Endothelial cell of umbilical vein (primary cell): ENCODE measurements at regions not wholly inside any gene's neighbourhood (a gene's known extent, or its start where the extent isn't known, plus 50 kb on each side); places are given as distances from the start of the nearest gene placed in this dataset.

Source experiments
- BruUV-seq: library from RNA; stranded (reverse); fragments of 400-500 nt; replicated peaks from 2 replicates; lab custom pipeline; 2021; lab: Mats Ljungman, UMichigan
- CTCF ChIA-PET: fragments of 300-600, 350-600 bp; sonication (Branson Sonifier 250); formaldehyde crosslinking; loops from one replicate; lab custom pipeline; 2021; ENCODE audit warnings: antibody characterized with exemption, inconsistent platforms; lab: Charles Lee
- POLR2A ChIA-PET: fragments of 300-600, 350-600 bp; sonication (Branson Sonifier 250); formaldehyde crosslinking; loops from one replicate; lab custom pipeline; 2021; ENCODE audit warnings: antibody characterized with exemption, inconsistent platforms; lab: Charles Lee
- DNase-seq: peaks from one replicate; pipeline ENCODE4 v3.0.0-alpha.2; 2011; ENCODE audit warnings: low read depth, low spot score
- FAIRE-seq: peaks from 2 replicates; lab custom pipeline; 2011; peaks lifted over from hg19 to GRCh38; lab: Jason Lieb, UNC
- H2AFZ ChIP-seq: 2 replicates; pipeline ENCODE4 v1.6.0; 2012; ENCODE audit warnings: low read depth, low read length, control low read depth, inconsistent platforms
- H3K27ac ChIP-seq: 2 replicates; pipeline ENCODE4 v1.5.1; 2011; ENCODE audit warnings: low read depth, mild to moderate bottlenecking, control low read depth, low read length, moderate library complexity; ENCODE audit not compliant: insufficient read depth
- H3K27me3 ChIP-seq, 2 experiments: 2 replicates each; pipeline versions ENCODE4 v1.6.0 to v1.6.1; 2011; ENCODE audit warnings: low read length in 2 of 2, mixed read lengths in 1 of 2; ENCODE audit not compliant: control insufficient read depth in 2 of 2, insufficient read depth in 2 of 2
- H3K36me3 ChIP-seq, 2 experiments: 2 replicates in 1 of 2; 3 replicates in 1 of 2; pipeline ENCODE4 v1.5.1; 2011; ENCODE audit warnings: low read length in 2 of 2, mild to moderate bottlenecking in 1 of 2, moderate library complexity in 1 of 2; ENCODE audit not compliant: control insufficient read depth in 2 of 2, insufficient read depth in 2 of 2; ENCODE audit errors: extremely low read depth in 1 of 2
- H3K4me1 ChIP-seq: 3 replicates; pipeline ENCODE4 v1.5.1; 2011; ENCODE audit warnings: mild to moderate bottlenecking, low read length; ENCODE audit not compliant: control insufficient read depth, insufficient read depth; ENCODE audit errors: extremely low read depth
- H3K4me2 ChIP-seq: 2 replicates; pipeline ENCODE4 v1.6.1; 2011; ENCODE audit warnings: low read length, control low read depth, mixed read lengths; ENCODE audit not compliant: insufficient read depth
- H3K4me3 ChIP-seq, 3 experiments: fragments of 200-600 bp in 1 of 3; sonication (generic), shearing (Covaris generic) in 1 of 3; replicated peaks in 1 of 3; 2 replicates each; pipeline ENCODE4 v1.5.1; 2011 to 2016; ENCODE audit warnings: control low read depth in 3 of 3, low read length in 3 of 3, mild to moderate bottlenecking in 2 of 3, inconsistent platforms in 1 of 3, low read depth in 1 of 3, moderate library complexity in 1 of 3; ENCODE audit not compliant: insufficient read depth in 1 of 3
- H3K79me2 ChIP-seq: 2 replicates; pipeline ENCODE4 v1.6.0; 2012; ENCODE audit warnings: low read length, inconsistent platforms; ENCODE audit not compliant: control insufficient read depth, insufficient read depth
- H3K9ac ChIP-seq: replicated peaks from 2 replicates; pipeline ENCODE3; 2011; ENCODE audit warnings: low read length, control low read depth; ENCODE audit not compliant: insufficient read depth; ENCODE audit errors: extremely low read depth
- H3K9me1 ChIP-seq: replicated peaks from 3 replicates; pipeline ENCODE4 v1.6.0; 2011; ENCODE audit warnings: mild to moderate bottlenecking, low read length; ENCODE audit not compliant: control insufficient read depth, insufficient read depth; ENCODE audit errors: extremely low read depth
- H3K9me3 ChIP-seq: replicated peaks from 2 replicates; pipeline ENCODE4 v1.5.1; 2012; ENCODE audit warnings: low read length, inconsistent platforms; ENCODE audit not compliant: control insufficient read depth, insufficient read depth
- H4K20me1 ChIP-seq: replicated peaks from 2 replicates; pipeline ENCODE3; 2011; ENCODE audit warnings: mild to moderate bottlenecking, low read length; ENCODE audit not compliant: control insufficient read depth, insufficient read depth; ENCODE audit errors: extremely low read depth
- EZH2 ChIP-seq: IDR thresholded peaks from 2 replicates; pipeline ENCODE4 v1.6.1; 2012; ENCODE audit warnings: borderline replicate concordance, low read depth, mild to moderate bottlenecking, moderate library complexity, low read length, inconsistent platforms; ENCODE audit not compliant: severe bottlenecking
- FOS ChIP-seq: IDR thresholded peaks from 2 replicates; pipeline ENCODE4 v1.6.1; 2011; ENCODE audit warnings: mild to moderate bottlenecking, low read length, moderate library complexity, borderline replicate concordance; ENCODE audit not compliant: insufficient read depth
- GATA2 ChIP-seq: IDR thresholded peaks from 2 replicates; pipeline ENCODE4 v1.7.0; 2011; ENCODE audit warnings: low read depth, mild to moderate bottlenecking, moderate library complexity, mixed read lengths, low read length; ENCODE audit not compliant: insufficient read length, insufficient read depth
- JUN ChIP-seq: IDR thresholded peaks from 2 replicates; pipeline ENCODE4 v1.6.1; 2011; ENCODE audit warnings: borderline replicate concordance, low read depth; ENCODE audit not compliant: insufficient read length, insufficient read depth
- MYC ChIP-seq: IDR thresholded peaks from one replicate; pipeline ENCODE4 v1.6.1; 2011; ENCODE audit warnings: mild to moderate bottlenecking, low read depth, low read length
- POLR2A ChIP-seq: IDR thresholded peaks from 2 replicates; pipeline ENCODE4 v1.6.1; 2012; ENCODE audit warnings: low read depth, mild to moderate bottlenecking, control low read depth, low read length
- POLR2AphosphoS5 ChIP-seq: IDR thresholded peaks from 2 replicates; pipeline ENCODE4 v1.6.1; 2012; ENCODE audit warnings: low read depth, mild to moderate bottlenecking, control low read depth, low read length, moderate library complexity; ENCODE audit not compliant: insufficient read depth
- dilution Hi-C: fragments of 300-500 bp; cut with MboI; formaldehyde crosslinking; loops from one replicate; pipeline ENCODE4 v1.15.0; 2019; ENCODE audit warnings: low sequenced_read_pairs; ENCODE audit not compliant: extremely low pct_ligation_motif_present
- intact Hi-C: fragments of 100-400 bp; cut with micrococcal nuclease; formaldehyde crosslinking; loops from one replicate; pipeline ENCODE4 v1.10.0; 2022
- TF ChIP-seq, protein P1 (sequence below), 2 donors: IDR thresholded peaks; 1 replicate in 1 of 2; 2 replicates in 1 of 2; pipeline ENCODE4 v1.5.1; 2011; ENCODE audit warnings: low read length in 2 of 2, mild to moderate bottlenecking in 2 of 2, moderate library complexity in 2 of 2, control low read depth in 1 of 2, inconsistent platforms in 1 of 2, low read depth in 1 of 2; ENCODE audit not compliant: insufficient read depth in 1 of 2; ENCODE audit errors: extremely low read depth in 1 of 2
- TF ChIP-seq, protein P2 (sequence below): IDR thresholded peaks from 2 replicates; pipeline ENCODE4 v1.6.1; 2011; ENCODE audit not compliant: insufficient read depth, insufficient read length

DNA sequence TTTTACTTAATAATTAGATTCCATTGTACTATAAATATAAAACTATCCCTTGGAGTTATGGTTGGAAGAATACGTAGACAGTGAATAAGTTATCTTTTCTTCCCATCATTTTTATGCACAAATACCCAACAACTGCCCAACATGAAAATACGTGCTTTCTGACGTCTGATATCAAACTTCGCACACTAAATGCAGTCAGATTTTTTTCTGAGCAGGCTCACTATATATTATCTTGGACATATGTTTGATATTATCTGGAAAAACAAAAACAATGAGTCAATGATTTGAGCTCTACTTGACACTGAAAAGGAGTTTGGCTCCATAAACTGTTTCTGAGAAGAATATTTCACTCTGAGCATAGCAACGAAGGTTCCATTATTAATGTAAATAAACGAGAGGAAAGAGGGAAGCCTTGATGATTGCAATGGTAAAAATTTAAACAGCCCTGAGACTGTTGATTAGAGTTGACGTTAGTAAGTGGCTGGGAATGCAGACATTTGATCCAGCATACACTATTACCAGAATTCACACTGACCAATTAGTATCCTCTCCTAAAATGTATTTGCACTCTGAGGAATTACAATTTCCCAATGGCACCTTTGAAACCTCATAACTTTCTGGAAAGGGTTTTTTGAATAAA lies 1090.0 kb downstream of the EPHA7 start:
- ChIA-PET POLR2A (no interaction called here), CTCF (interaction anchor here (0.6 kb wide), 1 partner anchor 70 kb away, joined by 3 read pairs; no protein-coding TSS in a partner anchor)
- Histone ChIP-seq H4K20me1 (no peaks in the 10 kb centered on the region), H3K4me2 (no peak overlapping the region), H3K9me1 (no peaks in the 10 kb centered on the region), H3K9ac (no peak overlapping the region), H3K9me3 (no peaks in the 10 kb centered on the region), H3K4me3 (no peak overlapping the region), H3K27ac (no peak overlapping the region), H3K36me3 (no peaks in the 10 kb centered on the region), H3K4me1 (no peaks in the 10 kb centered on the region), H3K79me2 (no peaks in the 10 kb centered on the region), H2AFZ (no peak overlapping the region), H3K27me3 (no peaks in the 10 kb centered on the region)
- intact Hi-C loops (no loop called here), dilution Hi-C loops (no loop called here)
- FAIRE-seq: no peak
- peak; percentile 26 for DNase-seq
- TF ChIP-seq, protein P1, sequence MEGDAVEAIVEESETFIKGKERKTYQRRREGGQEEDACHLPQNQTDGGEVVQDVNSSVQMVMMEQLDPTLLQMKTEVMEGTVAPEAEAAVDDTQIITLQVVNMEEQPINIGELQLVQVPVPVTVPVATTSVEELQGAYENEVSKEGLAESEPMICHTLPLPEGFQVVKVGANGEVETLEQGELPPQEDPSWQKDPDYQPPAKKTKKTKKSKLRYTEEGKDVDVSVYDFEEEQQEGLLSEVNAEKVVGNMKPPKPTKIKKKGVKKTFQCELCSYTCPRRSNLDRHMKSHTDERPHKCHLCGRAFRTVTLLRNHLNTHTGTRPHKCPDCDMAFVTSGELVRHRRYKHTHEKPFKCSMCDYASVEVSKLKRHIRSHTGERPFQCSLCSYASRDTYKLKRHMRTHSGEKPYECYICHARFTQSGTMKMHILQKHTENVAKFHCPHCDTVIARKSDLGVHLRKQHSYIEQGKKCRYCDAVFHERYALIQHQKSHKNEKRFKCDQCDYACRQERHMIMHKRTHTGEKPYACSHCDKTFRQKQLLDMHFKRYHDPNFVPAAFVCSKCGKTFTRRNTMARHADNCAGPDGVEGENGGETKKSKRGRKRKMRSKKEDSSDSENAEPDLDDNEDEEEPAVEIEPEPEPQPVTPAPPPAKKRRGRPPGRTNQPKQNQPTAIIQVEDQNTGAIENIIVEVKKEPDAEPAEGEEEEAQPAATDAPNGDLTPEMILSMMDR (IDR thresholded peaks at IDR 0.05; ENCODE audit: extremely low read depth in 1 of 2, insufficient read depth in 1 of 2, low read depth in 1 of 2, low read length in 2 of 2): no peak
- TF ChIP-seq POLR2AphosphoS5 (no peak), POLR2A (no peak), EZH2 (no peak), JUN (no peak), FOS (no peak), GATA2 (no peak), MYC (no peak)
- TF ChIP-seq, protein P2, sequence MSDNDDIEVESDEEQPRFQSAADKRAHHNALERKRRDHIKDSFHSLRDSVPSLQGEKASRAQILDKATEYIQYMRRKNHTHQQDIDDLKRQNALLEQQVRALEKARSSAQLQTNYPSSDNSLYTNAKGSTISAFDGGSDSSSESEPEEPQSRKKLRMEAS: no peak
- BruUV-seq: no TSS peak
